Right lobe of liver (tissue), 6 donors: ENCODE measurements at regions not wholly inside any gene's neighbourhood (a gene's known extent, or its start where the extent isn't known, plus 50 kb on each side); places are given as distances from the start of the nearest gene placed in this dataset.

Experiments used
- ATAC-seq, 4 donors: fragments of 200-7000 bp; cut with Tn5 transposase; one replicate each; pipeline ENCODE4 v1.9.1; 2020; ENCODE audit warnings: mild to moderate bottlenecking in 4 of 4, moderate library complexity in 4 of 4
- DNase-seq, 3 donors: peaks; one replicate each; pipeline ENCODE4 v3.0.0-alpha.2; 2020
- H3K27ac ChIP-seq, 3 donors: fragments of 200-600 bp; one replicate each; pipeline ENCODE4 v1.8.0; 2022
- H3K27me3 ChIP-seq, 2 donors: fragments of 200-600 bp; one replicate each; pipeline ENCODE4 v1.8.0; 2022
- H3K36me3 ChIP-seq, 4 donors: fragments of 200-600 bp; sonication (generic) in 1 of 4; one replicate each; pipeline versions ENCODE4 v1.5.1 to v1.8.0; 2017 to 2022; ENCODE audit warnings: control low read depth in 1 of 4
- H3K4me1 ChIP-seq, 4 donors: fragments of 200-600 bp; sonication (generic) in 1 of 4; one replicate each; pipeline versions ENCODE4 v1.5.1 to v1.8.0; 2017 to 2022; ENCODE audit warnings: control low read depth in 1 of 4
- H3K4me3 ChIP-seq, 3 donors: fragments of 200-600 bp; one replicate each; pipeline ENCODE4 v1.8.0; 2022
- H3K9me3 ChIP-seq, 4 donors: fragments of 200-600 bp; sonication (generic) in 1 of 4; one replicate each; pipeline versions ENCODE4 v1.5.1 to v1.8.0; 2017 to 2022; ENCODE audit warnings: control low read depth in 1 of 4
- CTCF ChIP-seq, 4 donors: fragments of 200-600 bp in 3 of 4; fragments of 450-650 bp in 1 of 4; IDR thresholded peaks; one replicate each; pipeline versions ENCODE4 v1.5.1 to v1.8.0; 2016 to 2022; ENCODE audit warnings: antibody characterized with exemption in 4 of 4, mild to moderate bottlenecking in 2 of 4
- POLR2A ChIP-seq: fragments of 450-650 bp; IDR thresholded peaks from one replicate; pipeline ENCODE4 v1.6.1; 2017; ENCODE audit warnings: antibody characterized with exemption, mild to moderate bottlenecking
- WGBS: methylation state at CpG from one replicate; pipeline ENCODE4 v1.1.6; 2018; ENCODE audit warnings: low coverage, low lambda C conversion rate; ENCODE audit not compliant: insufficient coverage; ENCODE audit errors: missing lambda C conversion rate; 5-methylcytosine and 5-hydroxymethylcytosine counted together
- intact Hi-C, 2 donors: fragments of 100-400 bp; cut with DNase I; formaldehyde crosslinking; loops; one replicate each; pipeline versions ENCODE4 v1.11.2 to v1.14.1; 2022
- donor health status: DM: no; HTN: yes; CAD: no.
- donor health status: DM: no; HTN: no; CAD: no.
- donor health status: DM: no; HTN: no; CAD: no.
- donor health status: DM: no; HTN: yes; CAD: no.
- donor health status: DM: no; HTN: yes; CAD: no.

GRCh38 chr22:48695251-48695650 is 1132.4 kb downstream of the BRD1 start:
- Histone ChIP-seq H3K9me3 (no peaks in the 10 kb centered on the region), H3K4me3 (no peak overlapping the region), H3K27ac (no peak overlapping the region), H3K27me3 (no peaks in the 10 kb centered on the region), H3K4me1 (no peaks in the 10 kb centered on the region), H3K36me3 (no peaks in the 10 kb centered on the region)
- intact Hi-C loops = no loop called here
- TF ChIP-seq POLR2A (no peak), CTCF (IDR thresholded peaks at IDR 0.05) (no peak)
- ATAC-seq = no peak
- WGBS = 68% methylated on average over 2 of the region's 6 CpGs
- peak in 1 of 3 donors; percentile 10 for DNase-seq

- no peaks in the 10 kb centered on the region for H3K9me3 ChIP-seq
- H3K4me3 ChIP-seq = no peak overlapping the region
- TF ChIP-seq CTCF (IDR thresholded peaks at IDR 0.05) = no peak
- no peak for TF ChIP-seq POLR2A
- H3K27me3 ChIP-seq = no peaks in the 10 kb centered on the region
- intact Hi-C loops = no loop called here
- DNase-seq = peak in 1 of 3 donors; percentile 24
- ATAC-seq = no peak
- no CpG with 5 or more reads among the region's 22 CpGs for WGBS
- no peak overlapping the region for H3K27ac ChIP-seq
- H3K36me3 ChIP-seq = no peaks in the 10 kb centered on the region
- no peaks in the 10 kb centered on the region for H3K4me1 ChIP-seq
Observed at GRCh38 chr22:48694296-48694883, 1133.3 kb downstream of the BRD1 start.

DNA sequence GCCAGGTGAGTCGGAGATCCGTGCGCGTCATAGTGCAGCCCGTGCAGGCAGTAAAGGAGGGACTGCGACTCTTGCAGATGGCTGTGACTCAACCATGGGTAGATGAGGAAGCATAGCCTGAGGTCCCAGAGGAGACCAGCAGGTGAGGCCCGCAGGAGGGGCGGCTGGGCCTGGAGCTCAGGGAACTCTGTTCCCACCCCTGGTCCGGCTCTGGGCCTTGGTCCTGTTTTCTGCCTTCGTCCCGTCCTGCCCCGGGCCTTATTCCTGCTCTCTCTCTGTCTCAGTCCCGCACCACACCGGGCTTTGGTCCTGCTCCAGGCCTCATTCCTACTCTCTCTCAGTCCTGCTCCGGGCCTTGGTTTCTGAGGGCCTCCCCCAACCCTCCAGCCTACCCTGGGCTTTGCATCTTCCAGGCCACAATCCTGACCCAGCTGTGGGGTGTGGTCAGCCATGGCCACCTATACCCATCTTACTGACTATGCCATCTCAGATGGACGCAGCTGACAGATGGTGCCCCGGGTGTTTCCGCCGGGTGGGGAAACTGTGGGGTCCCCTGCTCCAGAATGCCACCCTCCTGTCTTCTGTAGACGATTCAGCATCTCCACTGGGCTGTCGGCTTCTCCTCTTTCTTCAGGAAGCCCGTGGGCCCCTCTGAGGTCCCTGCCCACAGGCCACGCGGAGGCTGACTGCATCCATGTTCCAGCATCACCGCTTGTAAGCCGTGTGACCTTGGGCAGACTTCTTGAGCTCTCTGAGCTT is 1134.1 kb downstream of the BRD1 start:
- no peaks in the 10 kb centered on the region for H3K4me1 ChIP-seq
- H3K4me3 ChIP-seq = no peak overlapping the region
- H3K27ac ChIP-seq = no peak overlapping the region
- H3K27me3 ChIP-seq = no peaks in the 10 kb centered on the region
- no peak for ATAC-seq
- peak in 1 of 3 donors; percentile 43 for DNase-seq
- WGBS = 86% methylated on average over 10 of the region's 26 CpGs
- intact Hi-C loops = no loop called here
- TF ChIP-seq CTCF (IDR thresholded peaks at IDR 0.05) (no peak), POLR2A (no peak)
- no peaks in the 10 kb centered on the region for H3K36me3 ChIP-seq
- no peaks in the 10 kb centered on the region for H3K9me3 ChIP-seq

GRCh38 chr22:48692734-48693376 is 1134.8 kb downstream of the BRD1 start:
- Histone ChIP-seq H3K9me3 (no peaks in the 10 kb centered on the region), H3K27me3 (no peaks in the 10 kb centered on the region), H3K27ac (no peak overlapping the region), H3K4me3 (no peak overlapping the region), H3K4me1 (no peaks in the 10 kb centered on the region), H3K36me3 (no peaks in the 10 kb centered on the region)
- TF ChIP-seq POLR2A (no peak), CTCF (IDR thresholded peaks at IDR 0.05) (no peak)
- DNase-seq = peak in 1 of 3 donors; percentile 41
- intact Hi-C loops = no loop called here
- WGBS = 63% methylated on average over 9 of the region's 31 CpGs
- no peak for ATAC-seq
